ENCODE measurements at regions not wholly inside any gene's neighbourhood (a gene's known extent, or its start where the extent isn't known, plus 50 kb on each side); places are given as distances from the start of the nearest gene placed in this dataset.

- Histone ChIP-seq H3K79me1 (ENCODE audit: insufficient read depth, low read depth, low read length, poor library complexity, severe bottlenecking) (no peaks in the 10 kb centered on the region), H4K20me1 (ENCODE audit: control insufficient read depth, insufficient read depth, insufficient read length) (no peaks in the 10 kb centered on the region), H3K4ac (ENCODE audit: low read depth, low read length) (no peak overlapping the region), H3T11ph (ENCODE audit: low read length) (no peak overlapping the region), H2BK20ac (ENCODE audit: low read depth, low read length, poor library complexity, severe bottlenecking) (no peak overlapping the region), H3K79me2 (ENCODE audit: insufficient read depth, low read length) (no peaks in the 10 kb centered on the region), H3K4me1 (ENCODE audit: insufficient read depth, low read length) (no peaks in the 10 kb centered on the region; the same call in 1 of the 2 replicates), H2BK12ac (ENCODE audit: insufficient read length, low read depth, low read length) (no peak overlapping the region), H3K56ac (ENCODE audit: insufficient read length, low read depth, low read length) (no peak overlapping the region), H3K9me3 (ENCODE audit: control insufficient read depth, low read depth, low read length) (no peaks in the 10 kb centered on the region), H3K9ac (ENCODE audit: extremely low read depth, insufficient read length, low read length) (no peak overlapping the region), H3K23ac (ENCODE audit: insufficient read length, low read depth, low read length) (no peak overlapping the region), H4K91ac (ENCODE audit: insufficient read length, low read depth, low read length) (no peak overlapping the region), H4K5ac (ENCODE audit: insufficient read length, low read depth, low read length) (no peak overlapping the region), H3K27ac (ENCODE audit: insufficient read length, low read depth, low read length) (no peak overlapping the region), H2BK5ac (ENCODE audit: insufficient read length, low read length) (no peak overlapping the region), H3K27me3 (ENCODE audit: insufficient read depth, low read length) (no peaks in the 10 kb centered on the region; the same call in 1 of the 2 replicates), H3K4me2 (ENCODE audit: insufficient read depth, insufficient read length, low read length) (no peak overlapping the region), H3K23me2 (ENCODE audit: insufficient read length, low read depth, low read length, poor library complexity, severe bottlenecking) (no peaks in the 10 kb centered on the region), H2BK120ac (ENCODE audit: low read depth, low read length, poor library complexity, severe bottlenecking) (no peak overlapping the region), H2AFZ (ENCODE audit: low read length) (no peak overlapping the region), H3K14ac (ENCODE audit: insufficient read depth, low read length) (no peak overlapping the region), H2BK15ac (ENCODE audit: low read depth, low read length) (no peak overlapping the region), H4K8ac (replicated peaks; ENCODE audit: insufficient read length, low read depth, low read length) (no peak overlapping the region), H3K18ac (ENCODE audit: insufficient read length, low read depth, low read length) (no peak overlapping the region), H2AK5ac (ENCODE audit: insufficient read length, low read length) (no peak overlapping the region)
- Mint-ChIP-seq H3K4me1 (peaks cover 0 to 4% of the 10 kb centered on the region in 2 experiments; a peak in 1 of 4 replicates), H3K36me3 (ENCODE audit: insufficient read depth in 1 of 3, low read depth in 3 of 3) (no peaks in the 10 kb centered on the region), H3K9me3 (no peaks in the 10 kb centered on the region), H3K27me3 (ENCODE audit: low read depth) (peaks cover 19% of the 10 kb centered on the region), H3K27ac (no peak overlapping the region), H3K4me3 (no peak overlapping the region)
- no CpG with 5 or more reads among the region's 1 CpG for WGBS (ENCODE audit: extremely low coverage, insufficient read length, low lambda C conversion rate)
- DNase-seq: peak; percentile 16
- TF ChIP-seq CTCF (conservative IDR thresholded peaks at IDR 0.05): no peak
These were observed 134.3 kb downstream of the TMEM132E start for GRCh38 chr17:34713687-34714086.

Data from H9 (cell line).